K562 (cell line): ENCODE measurements at regions not wholly inside any gene's neighbourhood (a gene's known extent, or its start where the extent isn't known, plus 50 kb on each side); places are given as distances from the start of the nearest gene placed in this dataset.

Source experiments
- ATAC-seq: fragments of 200-7000 bp; cut with Tn5 transposase; 3 replicates; pipeline ENCODE4 v1.9.1; 2020; ENCODE audit warnings: moderate library complexity
- BruUV-seq: library from RNA; stranded (reverse); fragments of 400-500 nt; replicated peaks from 2 replicates; lab custom pipeline; 2021; lab: Mats Ljungman, UMichigan
- CTCF ChIA-PET: fragments of 300-600 bp; formaldehyde crosslinking; extraction: SDS; loops from one replicate; lab custom pipeline; 2021; ENCODE audit warnings: low intra/inter-chr PET ratio; lab: Yijun Ruan, JAX
- POLR2A ChIA-PET: fragments of 300-600, 350-650 bp; sonication (Branson Sonifier 250); formaldehyde crosslinking; extraction: SDS; loops from one replicate; lab custom pipeline; 2021; ENCODE audit warnings: antibody characterized with exemption, inconsistent platforms; lab: Yijun Ruan, JAX
- DNase-seq, 4 experiments: peaks; one replicate each; pipeline versions ENCODE4 v3.0.0 to v3.0.0-alpha.2; 2011 to 2018; ENCODE audit warnings: low spot score in 3 of 4, mixed read lengths in 3 of 4; ENCODE audit errors: extremely low read depth in 1 of 4
- FAIRE-seq: peaks from 2 replicates; lab custom pipeline; 2011; peaks lifted over from hg19 to GRCh38; lab: Jason Lieb, UNC
- H2AFZ ChIP-seq: 2 replicates; pipeline ENCODE4 v1.6.0; 2011; ENCODE audit warnings: low read depth, low read length, control low read depth, inconsistent platforms
- H3K27ac ChIP-seq: fragments of 200-600 bp; 3 replicates; pipeline ENCODE4 v1.8.0; 2011; ENCODE audit warnings: low read depth, mild to moderate bottlenecking, control low read depth, inconsistent platforms, low read length, moderate library complexity, mixed read lengths; ENCODE audit errors: extremely low read depth
- H3K27me3 ChIP-seq, 2 experiments: fragments of 300-600 bp in 1 of 2; 2 replicates in 1 of 2; 3 replicates in 1 of 2; pipeline versions ENCODE4 v1.6.0 to v1.8.0; 2011; ENCODE audit warnings: inconsistent platforms in 2 of 2, low read length in 2 of 2, mild to moderate bottlenecking in 1 of 2, mixed read lengths in 1 of 2, moderate library complexity in 1 of 2; ENCODE audit not compliant: control insufficient read depth in 2 of 2, insufficient read depth in 2 of 2
- H3K36me3 ChIP-seq: fragments of 300-600 bp; 3 replicates; pipeline ENCODE4 v1.8.0; 2011; ENCODE audit warnings: mild to moderate bottlenecking, low read length, inconsistent platforms; ENCODE audit not compliant: control insufficient read depth, insufficient read depth
- H3K4me1 ChIP-seq, 2 experiments: fragments of 200-600 bp in 1 of 2; replicated peaks in 1 of 2; 2 replicates in 1 of 2; 3 replicates in 1 of 2; pipeline versions ENCODE4 v1.5.1 to v1.8.0; 2011; ENCODE audit warnings: inconsistent platforms in 2 of 2, low read length in 2 of 2, mild to moderate bottlenecking in 1 of 2, mixed read lengths in 1 of 2, moderate library complexity in 1 of 2; ENCODE audit not compliant: control insufficient read depth in 2 of 2, insufficient read depth in 2 of 2
- H3K4me2 ChIP-seq: 2 replicates; pipeline ENCODE4 v1.6.1; 2011; ENCODE audit warnings: low read length, control low read depth, inconsistent platforms, mixed read lengths; ENCODE audit not compliant: insufficient read depth
- H3K4me3 ChIP-seq: fragments of 200-600 bp; sonication (generic), shearing (Covaris generic); 2 replicates; pipeline ENCODE4 v1.5.1; 2016; ENCODE audit warnings: control low read depth, inconsistent platforms
- H3K79me2 ChIP-seq: fragments of 200-600 bp; 3 replicates; pipeline ENCODE4 v1.8.0; 2011; ENCODE audit warnings: low read length, inconsistent platforms; ENCODE audit not compliant: control insufficient read depth, insufficient read depth
- H3K9ac ChIP-seq, 2 experiments: 2 replicates each; pipeline versions ENCODE4 v1.6.0 to v1.6.1; 2011; ENCODE audit warnings: low read depth in 2 of 2, low read length in 2 of 2, control low read depth in 1 of 2, inconsistent platforms in 1 of 2, mild to moderate bottlenecking in 1 of 2, mixed read lengths in 1 of 2; ENCODE audit not compliant: insufficient read depth in 1 of 2
- H3K9me1 ChIP-seq: one replicate; pipeline ENCODE4 v1.6.0; 2011; ENCODE audit warnings: inconsistent platforms, mild to moderate bottlenecking, low read length, moderate library complexity; ENCODE audit not compliant: control insufficient read depth, insufficient read depth
- H3K9me3 ChIP-seq: replicated peaks from 2 replicates; pipeline ENCODE4 v1.5.1; 2011; ENCODE audit warnings: low read depth, low read length, inconsistent platforms; ENCODE audit not compliant: control insufficient read depth, insufficient read depth
- H4K20me1 ChIP-seq: replicated peaks from 2 replicates; pipeline ENCODE4 v1.6.1; 2011; ENCODE audit warnings: low read length, inconsistent platforms, mixed read lengths; ENCODE audit not compliant: control insufficient read depth, insufficient read depth
- CC2D1A ChIP-seq: fragments of 450-650 bp; IDR thresholded peaks from 2 replicates; pipeline ENCODE4 v1.6.1; 2017; ENCODE audit warnings: mild to moderate bottlenecking
- GMEB1 ChIP-seq: fragments of 250-450 bp; sonication (Bioruptor Pico); IDR thresholded peaks from 2 replicates; pipeline ENCODE4 v1.4.0; 2020; ENCODE audit warnings: mild to moderate bottlenecking
- HDAC1 ChIP-seq, 2 experiments: fragments of 450-650 bp; IDR thresholded peaks; 2 replicates each; pipeline ENCODE4 v1.6.1; 2016 to 2017; ENCODE audit warnings: inconsistent platforms in 1 of 2, mild to moderate bottlenecking in 1 of 2, moderate library complexity in 1 of 2
- HSF4 ChIP-seq: fragments of 250-450 bp; sonication (Bioruptor Pico); IDR thresholded peaks from 2 replicates; pipeline ENCODE4 v2.1.2; 2022; ENCODE audit warnings: mild to moderate bottlenecking, moderate library complexity, borderline replicate concordance
- NFXL1 ChIP-seq: fragments of 450-650 bp; formaldehyde crosslinking; IDR thresholded peaks from 2 replicates; pipeline ENCODE4 v1.4.0; 2021; ENCODE audit warnings: mild to moderate bottlenecking
- SIN3B ChIP-seq: fragments of 450-650 bp; IDR thresholded peaks from 2 replicates; pipeline ENCODE4 v1.6.1; 2017; ENCODE audit warnings: low read depth, mild to moderate bottlenecking, moderate library complexity
- SMAD1 ChIP-seq: fragments of 150-350 bp; IDR thresholded peaks from 2 replicates; pipeline ENCODE4 v1.6.1; 2014; ENCODE audit warnings: low read length, low read depth; ENCODE audit not compliant: partially characterized antibody
- SOX6 ChIP-seq: fragments of 450-650 bp; IDR thresholded peaks from 2 replicates; pipeline ENCODE4 v1.6.1; 2014; ENCODE audit warnings: mild to moderate bottlenecking
- TAF9B ChIP-seq: fragments of 450-650 bp; IDR thresholded peaks from 2 replicates; pipeline ENCODE4 v1.6.1; 2018; ENCODE audit warnings: mild to moderate bottlenecking; ENCODE audit not compliant: partially characterized antibody
- TCF7L2 ChIP-seq: fragments of 150-350 bp; IDR thresholded peaks from 2 replicates; pipeline ENCODE4 v1.6.1; 2016; ENCODE audit warnings: low read depth, mild to moderate bottlenecking, low read length, moderate library complexity
- ZNF184 ChIP-seq: sonication (generic); formaldehyde crosslinking; IDR thresholded peaks from 2 replicates; pipeline ENCODE4 v1.5.0; 2020; ENCODE audit warnings: missing genetic modification reagents
- ZNF224 ChIP-seq: sonication (generic); formaldehyde crosslinking; IDR thresholded peaks from 2 replicates; pipeline ENCODE4 v1.8.0; 2022; ENCODE audit warnings: mild to moderate bottlenecking, missing genetic modification reagents
- ZNF41 ChIP-seq: fragments of 250-450 bp; sonication (Bioruptor Pico); conservative IDR thresholded peaks from 2 replicates; pipeline ENCODE4 v1.4.0; 2020; ENCODE audit warnings: mild to moderate bottlenecking
- WGBS: fragments of 100-300 bp; shearing (Covaris generic); methylation state at CpG from one replicate; pipeline ENCODE4 v1.1.6; 2016; ENCODE audit warnings: low coverage, mixed read lengths; ENCODE audit not compliant: insufficient coverage; ENCODE audit errors: missing lambda C conversion rate; 5-methylcytosine and 5-hydroxymethylcytosine counted together
- in situ Hi-C: fragments of 300-500 bp; cut with MboI; formaldehyde crosslinking; loops from 4 replicates; pipeline ENCODE4 v1.15.0; 2018; ENCODE audit warnings: inconsistent platforms, mixed read lengths
- intact Hi-C: fragments of 100-400 bp; cut with micrococcal nuclease; formaldehyde crosslinking; loops from 2 replicates; pipeline ENCODE4 v1.14.2; 2022
- TF ChIP-seq, protein P1 (sequence below), 2 experiments: fragments of 450-650 bp in 1 of 2; IDR thresholded peaks; 2 replicates each; pipeline ENCODE4 v1.6.1; 2011 to 2017; ENCODE audit warnings: low read depth in 2 of 2, antibody characterized with exemption in 1 of 2, borderline replicate concordance in 1 of 2, low read length in 1 of 2, mild to moderate bottlenecking in 1 of 2, mixed read lengths in 1 of 2; ENCODE audit not compliant: control insufficient read depth in 1 of 2
- TF ChIP-seq, protein P2 (sequence below): fragments of 450-650 bp; conservative IDR thresholded peaks from 2 replicates; pipeline ENCODE4 v1.6.1; 2016; ENCODE audit warnings: missing genetic modification characterization, low read depth, mild to moderate bottlenecking, control low read depth, missing compliant biosample characterization
- TF ChIP-seq, protein P3 (sequence below): fragments of 450-650 bp; IDR thresholded peaks from 2 replicates; pipeline ENCODE4 v1.6.1; 2016

GRCh38 chr5:157933005-157933404 is 74.1 kb upstream of the CLINT1 start:
- Histone ChIP-seq H3K27me3 (no peaks in the 10 kb centered on the region; a peak in 1 of 5 replicates), H2AFZ (no peak overlapping the region), H3K9ac (no peak overlapping the region), H3K4me2 (no peak overlapping the region), H3K4me3 (no peak overlapping the region), H3K79me2 (no peaks in the 10 kb centered on the region), H4K20me1 (no peaks in the 10 kb centered on the region), H3K4me1 (no peaks in the 10 kb centered on the region; a peak in 1 of 5 replicates), H3K36me3 (no peaks in the 10 kb centered on the region), H3K27ac (no peak overlapping the region), H3K9me3 (no peaks in the 10 kb centered on the region), H3K9me1 (no peaks in the 10 kb centered on the region)
- in situ Hi-C loops: no loop called here
- POLR2A ChIA-PET: no interaction called here
- BruUV-seq: no TSS peak
- DNase-seq: no peak
- intact Hi-C loops: no loop called here
- CTCF ChIA-PET: no interaction called here
- no peak for ATAC-seq
- FAIRE-seq: no peak
- WGBS: 22% methylated on average over 5 of the region's 5 CpGs
- TF ChIP-seq GMEB1 (CRISPR knock-in tag): no peak
- no peak for TF ChIP-seq HDAC1 (IDR thresholded peaks at IDR 0.05)
- no peak for TF ChIP-seq ZNF184
- TF ChIP-seq, protein P1, sequence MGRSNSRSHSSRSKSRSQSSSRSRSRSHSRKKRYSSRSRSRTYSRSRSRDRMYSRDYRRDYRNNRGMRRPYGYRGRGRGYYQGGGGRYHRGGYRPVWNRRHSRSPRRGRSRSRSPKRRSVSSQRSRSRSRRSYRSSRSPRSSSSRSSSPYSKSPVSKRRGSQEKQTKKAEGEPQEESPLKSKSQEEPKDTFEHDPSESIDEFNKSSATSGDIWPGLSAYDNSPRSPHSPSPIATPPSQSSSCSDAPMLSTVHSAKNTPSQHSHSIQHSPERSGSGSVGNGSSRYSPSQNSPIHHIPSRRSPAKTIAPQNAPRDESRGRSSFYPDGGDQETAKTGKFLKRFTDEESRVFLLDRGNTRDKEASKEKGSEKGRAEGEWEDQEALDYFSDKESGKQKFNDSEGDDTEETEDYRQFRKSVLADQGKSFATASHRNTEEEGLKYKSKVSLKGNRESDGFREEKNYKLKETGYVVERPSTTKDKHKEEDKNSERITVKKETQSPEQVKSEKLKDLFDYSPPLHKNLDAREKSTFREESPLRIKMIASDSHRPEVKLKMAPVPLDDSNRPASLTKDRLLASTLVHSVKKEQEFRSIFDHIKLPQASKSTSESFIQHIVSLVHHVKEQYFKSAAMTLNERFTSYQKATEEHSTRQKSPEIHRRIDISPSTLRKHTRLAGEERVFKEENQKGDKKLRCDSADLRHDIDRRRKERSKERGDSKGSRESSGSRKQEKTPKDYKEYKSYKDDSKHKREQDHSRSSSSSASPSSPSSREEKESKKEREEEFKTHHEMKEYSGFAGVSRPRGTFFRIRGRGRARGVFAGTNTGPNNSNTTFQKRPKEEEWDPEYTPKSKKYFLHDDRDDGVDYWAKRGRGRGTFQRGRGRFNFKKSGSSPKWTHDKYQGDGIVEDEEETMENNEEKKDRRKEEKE (IDR thresholded peaks at IDR 0.05; ENCODE audit: borderline replicate concordance in 1 of 2, control insufficient read depth in 1 of 2, low read depth in 2 of 2, low read length in 1 of 2): no peak
- no peak for TF ChIP-seq SIN3B
- no peak for TF ChIP-seq HSF4 (CRISPR knock-in tag)
- TF ChIP-seq, protein P2, sequence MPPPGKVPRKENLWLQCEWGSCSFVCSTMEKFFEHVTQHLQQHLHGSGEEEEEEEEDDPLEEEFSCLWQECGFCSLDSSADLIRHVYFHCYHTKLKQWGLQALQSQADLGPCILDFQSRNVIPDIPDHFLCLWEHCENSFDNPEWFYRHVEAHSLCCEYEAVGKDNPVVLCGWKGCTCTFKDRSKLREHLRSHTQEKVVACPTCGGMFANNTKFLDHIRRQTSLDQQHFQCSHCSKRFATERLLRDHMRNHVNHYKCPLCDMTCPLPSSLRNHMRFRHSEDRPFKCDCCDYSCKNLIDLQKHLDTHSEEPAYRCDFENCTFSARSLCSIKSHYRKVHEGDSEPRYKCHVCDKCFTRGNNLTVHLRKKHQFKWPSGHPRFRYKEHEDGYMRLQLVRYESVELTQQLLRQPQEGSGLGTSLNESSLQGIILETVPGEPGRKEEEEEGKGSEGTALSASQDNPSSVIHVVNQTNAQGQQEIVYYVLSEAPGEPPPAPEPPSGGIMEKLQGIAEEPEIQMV (tag): no peak
- TF ChIP-seq SOX6: no peak
- no peak for TF ChIP-seq TAF9B
- TF ChIP-seq TCF7L2: no peak
- TF ChIP-seq CC2D1A: no peak
- no peak for TF ChIP-seq SMAD1
- no peak for TF ChIP-seq NFXL1
- no peak for TF ChIP-seq ZNF224 (CRISPR knock-in tag)
- TF ChIP-seq, protein P3, sequence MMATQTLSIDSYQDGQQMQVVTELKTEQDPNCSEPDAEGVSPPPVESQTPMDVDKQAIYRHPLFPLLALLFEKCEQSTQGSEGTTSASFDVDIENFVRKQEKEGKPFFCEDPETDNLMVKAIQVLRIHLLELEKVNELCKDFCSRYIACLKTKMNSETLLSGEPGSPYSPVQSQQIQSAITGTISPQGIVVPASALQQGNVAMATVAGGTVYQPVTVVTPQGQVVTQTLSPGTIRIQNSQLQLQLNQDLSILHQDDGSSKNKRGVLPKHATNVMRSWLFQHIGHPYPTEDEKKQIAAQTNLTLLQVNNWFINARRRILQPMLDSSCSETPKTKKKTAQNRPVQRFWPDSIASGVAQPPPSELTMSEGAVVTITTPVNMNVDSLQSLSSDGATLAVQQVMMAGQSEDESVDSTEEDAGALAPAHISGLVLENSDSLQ: no peak
- TF ChIP-seq ZNF41: no peak
